Panc1 (cell line): ENCODE measurements at regions not wholly inside any gene's neighbourhood (a gene's known extent, or its start where the extent isn't known, plus 50 kb on each side); places are given as distances from the start of the nearest gene placed in this dataset.

Experiments
- ATAC-seq: fragments of 200-7000 bp; cut with Tn5 transposase; 2 replicates; pipeline ENCODE4 v1.9.1; 2020; ENCODE audit warnings: mild to moderate bottlenecking, moderate library complexity
- BruUV-seq: library from RNA; stranded (reverse); fragments of 400-500 nt; replicated peaks from 2 replicates; lab custom pipeline; 2021; lab: Mats Ljungman, UMichigan
- CTCF ChIA-PET: fragments of 300-600 bp; sonication (Branson Sonifier 250); formaldehyde crosslinking; loops from one replicate; lab custom pipeline; 2022; ENCODE audit warnings: antibody characterized with exemption; lab: Charles Lee
- POLR2A ChIA-PET: fragments of 300-600 bp; sonication (Branson Sonifier 250); formaldehyde crosslinking; loops from one replicate; lab custom pipeline; 2022; ENCODE audit warnings: antibody characterized with exemption; lab: Charles Lee
- DNase-seq: peaks from one replicate; pipeline ENCODE4 v3.0.0-alpha.2; 2010; ENCODE audit warnings: low read depth, low spot score
- H3K27ac ChIP-seq: 2 replicates; pipeline ENCODE4 v1.5.1; 2011; ENCODE audit warnings: mild to moderate bottlenecking, low read length, inconsistent platforms
- H3K27me3 ChIP-seq: fragments of 200-500 bp; sonication (Bioruptor generic); 2 replicates; pipeline ENCODE4 v1.6.0; 2014; ENCODE audit warnings: low read length, inconsistent platforms; ENCODE audit not compliant: control insufficient read depth, insufficient read depth
- H3K36me3 ChIP-seq: fragments of 200-500 bp; sonication (Bioruptor generic); 2 replicates; pipeline ENCODE4 v1.5.1; 2014; ENCODE audit warnings: inconsistent platforms, mild to moderate bottlenecking, low read length, moderate library complexity; ENCODE audit not compliant: control insufficient read depth, insufficient read depth
- H3K4me1 ChIP-seq: 2 replicates; pipeline ENCODE4 v1.5.1; 2011; ENCODE audit warnings: inconsistent platforms, mild to moderate bottlenecking, low read length, moderate library complexity; ENCODE audit not compliant: control insufficient read depth, insufficient read depth
- H3K4me3 ChIP-seq, 2 experiments: 2 replicates each; pipeline ENCODE4 v1.5.1; 2011 to 2012; ENCODE audit warnings: low read depth in 2 of 2, low read length in 2 of 2, mild to moderate bottlenecking in 2 of 2, inconsistent platforms in 1 of 2, moderate library complexity in 1 of 2
- H3K9me3 ChIP-seq: fragments of 200-500 bp; sonication (Bioruptor generic); 2 replicates; pipeline ENCODE4 v1.5.1; 2014; ENCODE audit warnings: low read depth, mild to moderate bottlenecking, inconsistent platforms, low read length, moderate library complexity; ENCODE audit not compliant: control insufficient read depth, insufficient read depth
- CTCF ChIP-seq: fragments of 450-650 bp; IDR thresholded peaks from 2 replicates; pipeline ENCODE4 v1.5.1; 2017; ENCODE audit warnings: mild to moderate bottlenecking
- POLR2AphosphoS5 ChIP-seq: IDR thresholded peaks from 2 replicates; pipeline ENCODE4 v1.6.1; 2012; ENCODE audit warnings: mild to moderate bottlenecking, low read depth, low read length, moderate library complexity
- SIN3A ChIP-seq: IDR thresholded peaks from 2 replicates; pipeline ENCODE4 v1.6.1; 2012; ENCODE audit warnings: low read depth, mild to moderate bottlenecking, low read length, moderate library complexity, borderline replicate concordance; ENCODE audit not compliant: insufficient read depth
- TCF7L2 ChIP-seq: IDR thresholded peaks from 2 replicates; pipeline ENCODE4 v1.6.1; 2011; ENCODE audit warnings: mild to moderate bottlenecking, low read depth, low read length, inconsistent platforms
- in situ Hi-C: cut with HindIII; loops from 2 replicates; pipeline ENCODE4 v1.10.0; 2016; ENCODE audit warnings: low sequenced_read_pairs, low pct_unique_long_range_greater_than_20kb
- intact Hi-C: fragments of 100-400 bp; cut with micrococcal nuclease; formaldehyde crosslinking; loops from one replicate; pipeline ENCODE4 v1.10.0; 2022; ENCODE audit not compliant: unreplicated experiment
- TF ChIP-seq, protein P1 (sequence below), 2 experiments: IDR thresholded peaks; 2 replicates each; pipeline ENCODE4 v1.6.1; 2011 to 2012; ENCODE audit warnings: low read depth in 2 of 2, control low read depth in 1 of 2, low read length in 1 of 2, mild to moderate bottlenecking in 1 of 2, moderate library complexity in 1 of 2; ENCODE audit not compliant: insufficient read depth in 1 of 2

GRCh38 chr12:43102546-43103264 is 449.3 kb downstream of the ADAMTS20 start:
- in situ Hi-C loops (no loop called here), intact Hi-C loops (no loop called here)
- Histone ChIP-seq H3K4me3 (no peak overlapping the region), H3K27ac (no peak overlapping the region), H3K36me3 (no peaks in the 10 kb centered on the region), H3K9me3 (0 out of 2 replicates have a peak, but pooled peaks cover 3% of the 10 kb centered on the region), H3K4me1 (no peaks in the 10 kb centered on the region; the same call in 1 of the 2 replicates), H3K27me3 (no peaks in the 10 kb centered on the region)
- CTCF ChIA-PET, result interaction anchor here (0.6 kb wide), 1 partner anchor 97 kb away, joined by 3 read pairs; no protein-coding TSS in a partner anchor
- POLR2A ChIA-PET, result no interaction called here
- no TSS peak for BruUV-seq
- no peak for TF ChIP-seq CTCF
- no peak for TF ChIP-seq SIN3A
- no peak for TF ChIP-seq POLR2AphosphoS5
- ATAC-seq, result no peak
- no peak for DNase-seq

DNA sequence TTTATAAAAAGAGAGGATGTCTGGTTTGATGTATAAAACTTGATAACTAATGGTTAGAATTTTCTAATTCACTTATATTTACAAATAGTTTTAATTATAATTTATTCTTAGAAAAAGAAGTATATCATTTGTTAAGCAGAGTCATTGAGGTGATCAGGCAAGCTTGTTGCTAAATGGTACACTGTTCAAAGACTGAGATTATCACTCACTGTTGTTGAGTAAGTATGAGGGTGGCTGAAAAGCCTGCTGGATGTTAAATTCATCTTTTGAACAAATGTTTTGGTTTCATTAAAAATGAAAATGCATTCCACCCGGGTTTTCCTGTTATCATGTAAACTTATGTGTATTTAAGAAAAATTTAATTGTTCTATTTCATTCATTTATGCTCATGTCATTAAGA is 451.8 kb downstream of the ADAMTS20 start:
- no peak for ATAC-seq
- CTCF ChIA-PET, result no interaction called here
- intact Hi-C loops (no loop called here), in situ Hi-C loops (no loop called here)
- no peak overlapping the region for H3K4me3 ChIP-seq
- H3K4me1 ChIP-seq, result no peaks in the 10 kb centered on the region; the same call in 1 of the 2 replicates
- no peak for DNase-seq
- no TSS peak for BruUV-seq
- TF ChIP-seq POLR2AphosphoS5, result no peak
- TF ChIP-seq, protein P1, sequence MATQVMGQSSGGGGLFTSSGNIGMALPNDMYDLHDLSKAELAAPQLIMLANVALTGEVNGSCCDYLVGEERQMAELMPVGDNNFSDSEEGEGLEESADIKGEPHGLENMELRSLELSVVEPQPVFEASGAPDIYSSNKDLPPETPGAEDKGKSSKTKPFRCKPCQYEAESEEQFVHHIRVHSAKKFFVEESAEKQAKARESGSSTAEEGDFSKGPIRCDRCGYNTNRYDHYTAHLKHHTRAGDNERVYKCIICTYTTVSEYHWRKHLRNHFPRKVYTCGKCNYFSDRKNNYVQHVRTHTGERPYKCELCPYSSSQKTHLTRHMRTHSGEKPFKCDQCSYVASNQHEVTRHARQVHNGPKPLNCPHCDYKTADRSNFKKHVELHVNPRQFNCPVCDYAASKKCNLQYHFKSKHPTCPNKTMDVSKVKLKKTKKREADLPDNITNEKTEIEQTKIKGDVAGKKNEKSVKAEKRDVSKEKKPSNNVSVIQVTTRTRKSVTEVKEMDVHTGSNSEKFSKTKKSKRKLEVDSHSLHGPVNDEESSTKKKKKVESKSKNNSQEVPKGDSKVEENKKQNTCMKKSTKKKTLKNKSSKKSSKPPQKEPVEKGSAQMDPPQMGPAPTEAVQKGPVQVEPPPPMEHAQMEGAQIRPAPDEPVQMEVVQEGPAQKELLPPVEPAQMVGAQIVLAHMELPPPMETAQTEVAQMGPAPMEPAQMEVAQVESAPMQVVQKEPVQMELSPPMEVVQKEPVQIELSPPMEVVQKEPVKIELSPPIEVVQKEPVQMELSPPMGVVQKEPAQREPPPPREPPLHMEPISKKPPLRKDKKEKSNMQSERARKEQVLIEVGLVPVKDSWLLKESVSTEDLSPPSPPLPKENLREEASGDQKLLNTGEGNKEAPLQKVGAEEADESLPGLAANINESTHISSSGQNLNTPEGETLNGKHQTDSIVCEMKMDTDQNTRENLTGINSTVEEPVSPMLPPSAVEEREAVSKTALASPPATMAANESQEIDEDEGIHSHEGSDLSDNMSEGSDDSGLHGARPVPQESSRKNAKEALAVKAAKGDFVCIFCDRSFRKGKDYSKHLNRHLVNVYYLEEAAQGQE (IDR thresholded peaks at IDR 0.05; ENCODE audit: insufficient read depth in 1 of 2, low read depth in 2 of 2, low read length in 1 of 2), result no peak
- TF ChIP-seq SIN3A, result no peak
- TF ChIP-seq TCF7L2, result no peak
- H3K9me3 ChIP-seq, result 0 out of 2 replicates have a peak, but pooled peaks cover 3% of the 10 kb centered on the region
- POLR2A ChIA-PET, result no interaction called here
- no peak overlapping the region for H3K27ac ChIP-seq
- no peaks in the 10 kb centered on the region for H3K27me3 ChIP-seq
- H3K36me3 ChIP-seq, result no peaks in the 10 kb centered on the region

DNA sequence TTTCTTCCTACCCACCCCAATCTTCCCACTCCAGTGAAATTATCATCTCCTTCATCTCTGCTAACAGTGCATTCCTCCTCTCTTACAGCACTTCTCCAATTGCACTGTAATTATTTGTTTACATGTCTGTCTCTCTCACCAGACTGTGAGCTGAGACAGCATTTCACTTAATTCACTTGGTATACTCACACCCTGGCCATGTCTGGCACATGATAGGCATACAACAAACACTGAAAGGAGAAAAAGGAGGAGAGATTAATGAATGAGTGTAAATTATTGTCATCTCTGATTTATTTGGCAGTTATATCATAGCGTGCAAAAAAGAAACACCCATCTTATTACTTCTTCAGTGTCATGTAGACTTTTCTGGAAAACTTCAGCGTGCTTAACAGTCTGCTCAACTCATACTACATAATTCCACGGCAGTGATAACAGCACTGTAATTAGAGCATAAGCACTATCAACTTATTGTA is 452.3 kb downstream of the ADAMTS20 start:
- ChIA-PET POLR2A (no interaction called here), CTCF (no interaction called here)
- Histone ChIP-seq H3K9me3 (0 out of 2 replicates have a peak, but pooled peaks cover 3% of the 10 kb centered on the region), H3K4me3 (no peak overlapping the region), H3K27ac (no peak overlapping the region), H3K27me3 (no peaks in the 10 kb centered on the region), H3K4me1 (no peaks in the 10 kb centered on the region; the same call in 1 of the 2 replicates), H3K36me3 (no peaks in the 10 kb centered on the region)
- DNase-seq, result no peak
- intact Hi-C loops, result no loop called here
- ATAC-seq, result no peak
- no TSS peak for BruUV-seq
- in situ Hi-C loops, result no loop called here
- no peak for TF ChIP-seq CTCF
- TF ChIP-seq, protein P1 (IDR thresholded peaks at IDR 0.05; ENCODE audit: insufficient read depth in 1 of 2, low read depth in 2 of 2, low read length in 1 of 2), result no peak
- TF ChIP-seq POLR2AphosphoS5, result no peak
- no peak for TF ChIP-seq SIN3A
- no peak for TF ChIP-seq TCF7L2
